ENCODE measurements at regions not wholly inside any gene's neighbourhood (a gene's known extent, or its start where the extent isn't known, plus 50 kb on each side); places are given as distances from the start of the nearest gene placed in this dataset.

DNA sequence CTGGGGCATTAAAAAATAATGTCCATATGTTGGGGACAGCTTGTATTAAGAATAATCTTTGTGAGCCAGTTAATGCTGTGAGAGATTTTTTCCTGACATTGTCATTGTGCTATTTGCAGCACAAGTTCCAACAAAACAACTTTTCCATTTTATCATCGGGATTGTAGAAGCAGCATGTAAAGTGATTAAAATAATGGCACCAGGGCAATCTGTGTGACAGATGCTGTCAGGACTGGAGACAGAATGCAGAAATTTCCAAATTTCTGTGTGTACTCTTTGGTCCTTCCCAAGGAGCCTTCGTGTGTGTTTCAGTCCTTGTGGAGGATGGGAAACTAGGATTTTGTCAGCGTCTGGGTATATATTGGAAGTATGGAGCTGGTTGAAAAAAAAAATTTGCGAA is 101.5 kb upstream of the LIMCH1 start:
- DNase-seq (no peak), ATAC-seq (ENCODE audit: low read depth) (no peak)
- Histone ChIP-seq H3K18ac (ENCODE audit: low read depth, low read length) (no peak overlapping the region), H2AK9ac (replicated peaks; ENCODE audit: low read depth, low read length, poor library complexity) (no peak overlapping the region), H4K5ac (ENCODE audit: low read depth, low read length) (no peak overlapping the region), H4K8ac (ENCODE audit: low read depth in 2 of 2, low read length in 2 of 2) (no peak overlapping the region), H3K4me1 (ENCODE audit: control insufficient read depth, insufficient read depth, low read length) (no peaks in the 10 kb centered on the region), H2BK15ac (ENCODE audit: low read depth, low read length) (no peak overlapping the region), H3K27ac (ENCODE audit: insufficient read depth, low read length) (no peak overlapping the region), H3K9ac (ENCODE audit: low read depth, low read length) (no peak overlapping the region), H3K4me2 (ENCODE audit: low read depth, low read length) (no peak overlapping the region), H3K4me3 (ENCODE audit: insufficient read depth, low read depth, low read length) (no peak overlapping the region), H3K27me3 (ENCODE audit: control insufficient read depth, insufficient read depth, low read length) (no peaks in the 10 kb centered on the region), H3K79me1 (ENCODE audit: low read depth in 1 of 2, low read length in 2 of 2) (no peaks in the 10 kb centered on the region), H3K14ac (replicated peaks; ENCODE audit: low read depth, low read length) (no peak overlapping the region), H2BK5ac (ENCODE audit: low read depth, low read length, poor library complexity, severe bottlenecking) (no peak overlapping the region), H3K23ac (ENCODE audit: low read depth, low read length) (no peak overlapping the region), H3K4ac (ENCODE audit: low read depth, low read length) (no peak overlapping the region), H4K91ac (ENCODE audit: insufficient read depth, low read depth, low read length) (no peak overlapping the region), H2BK120ac (ENCODE audit: low read depth, low read length) (no peak overlapping the region), H3K56ac (ENCODE audit: extremely low read depth, insufficient read depth, low read length) (no peak overlapping the region), H4K20me1 (ENCODE audit: insufficient read depth, low read length) (no peaks in the 10 kb centered on the region), H2BK20ac (ENCODE audit: low read depth, low read length) (no peak overlapping the region), H3K36me3 (ENCODE audit: control insufficient read depth, insufficient read depth, low read length) (no peaks in the 10 kb centered on the region), H2AFZ (replicated peaks; ENCODE audit: low read length, poor library complexity) (no peak overlapping the region), H3K9me3 (ENCODE audit: control insufficient read depth, insufficient read depth, low read length) (no peaks in the 10 kb centered on the region), H3K9me1 (ENCODE audit: insufficient read depth, low read length) (no peaks in the 10 kb centered on the region), H2AK5ac (ENCODE audit: low read depth, low read length) (no peak overlapping the region)
- intact Hi-C loops (cut with micrococcal nuclease) = no loop called here
- dilution Hi-C loops (cut with HindIII; ENCODE audit: low sequenced_read_pairs, unreplicated experiment) = no loop called here
- TF ChIP-seq, protein P1, sequence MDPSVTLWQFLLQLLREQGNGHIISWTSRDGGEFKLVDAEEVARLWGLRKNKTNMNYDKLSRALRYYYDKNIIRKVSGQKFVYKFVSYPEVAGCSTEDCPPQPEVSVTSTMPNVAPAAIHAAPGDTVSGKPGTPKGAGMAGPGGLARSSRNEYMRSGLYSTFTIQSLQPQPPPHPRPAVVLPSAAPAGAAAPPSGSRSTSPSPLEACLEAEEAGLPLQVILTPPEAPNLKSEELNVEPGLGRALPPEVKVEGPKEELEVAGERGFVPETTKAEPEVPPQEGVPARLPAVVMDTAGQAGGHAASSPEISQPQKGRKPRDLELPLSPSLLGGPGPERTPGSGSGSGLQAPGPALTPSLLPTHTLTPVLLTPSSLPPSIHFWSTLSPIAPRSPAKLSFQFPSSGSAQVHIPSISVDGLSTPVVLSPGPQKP (IDR thresholded peaks at IDR 0.05; ENCODE audit: borderline replicate concordance, low read depth, low read length) = no peak
- TF ChIP-seq, protein P2, sequence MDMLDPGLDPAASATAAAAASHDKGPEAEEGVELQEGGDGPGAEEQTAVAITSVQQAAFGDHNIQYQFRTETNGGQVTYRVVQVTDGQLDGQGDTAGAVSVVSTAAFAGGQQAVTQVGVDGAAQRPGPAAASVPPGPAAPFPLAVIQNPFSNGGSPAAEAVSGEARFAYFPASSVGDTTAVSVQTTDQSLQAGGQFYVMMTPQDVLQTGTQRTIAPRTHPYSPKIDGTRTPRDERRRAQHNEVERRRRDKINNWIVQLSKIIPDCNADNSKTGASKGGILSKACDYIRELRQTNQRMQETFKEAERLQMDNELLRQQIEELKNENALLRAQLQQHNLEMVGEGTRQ (IDR thresholded peaks at IDR 0.05; ENCODE audit: low read depth, low read length) = no peak
- TF ChIP-seq RCOR1 (IDR thresholded peaks at IDR 0.05; ENCODE audit: insufficient replicate concordance, low read length) = no peak
- TF ChIP-seq MAZ (IDR thresholded peaks at IDR 0.05; ENCODE audit: borderline replicate concordance, low read depth, low read length) = no peak
- TF ChIP-seq POLR2A (IDR thresholded peaks at IDR 0.05; ENCODE audit: low read depth, low read length) = no peak
- TF ChIP-seq CEBPB (IDR thresholded peaks at IDR 0.05; ENCODE audit: low read depth, low read length) = no peak
- TF ChIP-seq, protein P3, sequence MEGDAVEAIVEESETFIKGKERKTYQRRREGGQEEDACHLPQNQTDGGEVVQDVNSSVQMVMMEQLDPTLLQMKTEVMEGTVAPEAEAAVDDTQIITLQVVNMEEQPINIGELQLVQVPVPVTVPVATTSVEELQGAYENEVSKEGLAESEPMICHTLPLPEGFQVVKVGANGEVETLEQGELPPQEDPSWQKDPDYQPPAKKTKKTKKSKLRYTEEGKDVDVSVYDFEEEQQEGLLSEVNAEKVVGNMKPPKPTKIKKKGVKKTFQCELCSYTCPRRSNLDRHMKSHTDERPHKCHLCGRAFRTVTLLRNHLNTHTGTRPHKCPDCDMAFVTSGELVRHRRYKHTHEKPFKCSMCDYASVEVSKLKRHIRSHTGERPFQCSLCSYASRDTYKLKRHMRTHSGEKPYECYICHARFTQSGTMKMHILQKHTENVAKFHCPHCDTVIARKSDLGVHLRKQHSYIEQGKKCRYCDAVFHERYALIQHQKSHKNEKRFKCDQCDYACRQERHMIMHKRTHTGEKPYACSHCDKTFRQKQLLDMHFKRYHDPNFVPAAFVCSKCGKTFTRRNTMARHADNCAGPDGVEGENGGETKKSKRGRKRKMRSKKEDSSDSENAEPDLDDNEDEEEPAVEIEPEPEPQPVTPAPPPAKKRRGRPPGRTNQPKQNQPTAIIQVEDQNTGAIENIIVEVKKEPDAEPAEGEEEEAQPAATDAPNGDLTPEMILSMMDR (conservative IDR thresholded peaks at IDR 0.05; ENCODE audit: low read depth, low read length) = no peak
- TF ChIP-seq CHD1 (IDR thresholded peaks at IDR 0.05; ENCODE audit: low read depth, low read length) = no peak
- no peak for TF ChIP-seq BHLHE40 (IDR thresholded peaks at IDR 0.05; ENCODE audit: low read depth, low read length)
- no peak for TF ChIP-seq NFE2L2 (IDR thresholded peaks at IDR 0.05; ENCODE audit: low read depth, low read length)
- no peak for TF ChIP-seq SMC3 (IDR thresholded peaks at IDR 0.05; ENCODE audit: low read depth, low read length)
- TF ChIP-seq FOS (IDR thresholded peaks at IDR 0.05; ENCODE audit: low read depth, low read length) = no peak
- TF ChIP-seq RAD21 (IDR thresholded peaks at IDR 0.05; ENCODE audit: low read length) = no peak
- no peak for TF ChIP-seq MXI1 (IDR thresholded peaks at IDR 0.05; ENCODE audit: borderline replicate concordance, low read depth, low read length)
- TF ChIP-seq MAFK (IDR thresholded peaks at IDR 0.05; ENCODE audit: low read depth, low read length) = no peak
- TF ChIP-seq RFX5 (IDR thresholded peaks at IDR 0.05; ENCODE audit: low read depth, low read length) = no peak
- no TSS peak for BruUV-seq (replicated peaks)
- ChIA-PET CTCF (no interaction called here), POLR2A (ENCODE audit: unreplicated experiment) (no interaction called here)
- WGBS, 2 experiments (ENCODE audit: extremely low coverage in 2 of 2, insufficient read length in 1 of 2) = no CpG with 5 or more reads among the region's 4 CpGs
- in situ Hi-C loops (cut with MboI; ENCODE audit: low sequenced_read_pairs) = no loop called here

Measured in IMR-90 (cell line).